ENCODE measurements at regions not wholly inside any gene's neighbourhood (a gene's known extent, or its start where the extent isn't known, plus 50 kb on each side); places are given as distances from the start of the nearest gene placed in this dataset.
"Not testable (repeated sequence)": the region's sequence is repeated elsewhere in the genome, so short reads cannot be mapped to it uniquely, and the experiment has no call there.

GRCh38 chr3:18185624-18186023 lies 239.5 kb downstream of the SATB1 start:
- no peak for FAIRE-seq
- Histone ChIP-seq H3K9me3 (peaks cover 5% of the 10 kb centered on the region; the same call in 1 of the 3 replicates), H3K4me3 (no peak overlapping the region), H3K4me2 (no peak overlapping the region), H3K4me1 (no peaks in the 10 kb centered on the region), H3K27ac (no peak overlapping the region)
- CTCF ChIA-PET: no interaction called here
- WGBS (ENCODE audit: missing lambda C conversion rate): 71% methylated on average over 1 of the region's 1 CpG
- no peak for ATAC-seq
- no peak for DNase-seq (ENCODE audit: low read depth in 1 of 2, low spot score in 1 of 2)
- POLR2A ChIA-PET: no interaction called here
- TF ChIP-seq PHF8 (IDR thresholded peaks at IDR 0.05; ENCODE audit: borderline replicate concordance, low read depth) (no peak), RAD21 (conservative IDR thresholded peaks at IDR 0.05 in 1 of 2, IDR thresholded peaks at IDR 0.05 in 1 of 2) (no peak), CTCF (IDR thresholded peaks at IDR 0.05) (no peak), USF2 (IDR thresholded peaks at IDR 0.05) (no peak), NFE2L2 (conservative IDR thresholded peaks at IDR 0.05; ENCODE audit: low read length) (0 out of 2 replicates have a peak, but pooled peaks have one; percentile 25), REST (IDR thresholded peaks at IDR 0.05) (no peak), RARB (CRISPR knock-in tag; IDR thresholded peaks at IDR 0.05) (no peak), GATA3 (IDR thresholded peaks at IDR 0.05; ENCODE audit: borderline replicate concordance) (no peak), HEYL (CRISPR knock-in tag; IDR thresholded peaks at IDR 0.05) (no peak), FOSL2 (IDR thresholded peaks at IDR 0.05) (no peak), FOSL2 (CRISPR knock-in tag; IDR thresholded peaks at IDR 0.05) (peak; percentile 41; the same call in 1 of the 2 replicates), BHLHE40 (IDR thresholded peaks at IDR 0.05; ENCODE audit: low read depth, low read length) (no peak), NR3C1 (IDR thresholded peaks at IDR 0.05) (no peak), MAFK (IDR thresholded peaks at IDR 0.05; ENCODE audit: partially characterized antibody) (peak; percentile 65), CHD2 (IDR thresholded peaks at IDR 0.05; ENCODE audit: low read length, partially characterized antibody) (no peak)

- CTCF ChIA-PET; H3K9me3 ChIP-seq; H3K4me3 ChIP-seq; FAIRE-seq; DNase-seq (ENCODE audit: low read depth in 1 of 2, low spot score in 1 of 2); POLR2A ChIA-PET; H3K4me2 ChIP-seq; H3K4me1 ChIP-seq; H3K27ac ChIP-seq; ATAC-seq: not testable (repeated sequence)
- 33% methylated on average over 1 of the region's 1 CpG for WGBS (ENCODE audit: missing lambda C conversion rate)
Observed at GRCh38 chr3:18182923-18183322, 242.2 kb downstream of the SATB1 start.

GRCh38 chr3:18179521-18179920 lies 245.6 kb downstream of the SATB1 start:
- ATAC-seq (no peak), DNase-seq (ENCODE audit: low read depth in 1 of 2, low spot score in 1 of 2) (no peak), FAIRE-seq (no peak)
- POLR2A ChIA-PET: no interaction called here
- no peak overlapping the region for H3K4me2 ChIP-seq
- H3K4me3 ChIP-seq: no peak overlapping the region
- no peaks in the 10 kb centered on the region for H3K4me1 ChIP-seq
- peaks cover 5% of the 10 kb centered on the region; the same call in 1 of the 3 replicates for H3K9me3 ChIP-seq
- TF ChIP-seq RCOR1 (IDR thresholded peaks at IDR 0.05; ENCODE audit: low read depth, low read length): no peak
- no peak for TF ChIP-seq SMC3 (IDR thresholded peaks at IDR 0.05)
- TF ChIP-seq HDAC2 (IDR thresholded peaks at IDR 0.05): no peak
- TF ChIP-seq MYC (IDR thresholded peaks at IDR 0.05; ENCODE audit: borderline replicate concordance, low read length): no peak
- no peak for TF ChIP-seq ZNF302 (CRISPR knock-in tag; IDR thresholded peaks at IDR 0.05)
- TF ChIP-seq EHMT2 (IDR thresholded peaks at IDR 0.05; ENCODE audit: low read depth): no peak
- TF ChIP-seq ZC3H11A (IDR thresholded peaks at IDR 0.05): no peak
- TF ChIP-seq RARB (CRISPR knock-in tag; IDR thresholded peaks at IDR 0.05): no peak
- no peak for TF ChIP-seq CHD2 (IDR thresholded peaks at IDR 0.05; ENCODE audit: low read length, partially characterized antibody)
- no peak for TF ChIP-seq NPAS2 (CRISPR knock-in tag; IDR thresholded peaks at IDR 0.05; ENCODE audit: borderline replicate concordance)
- no peak for TF ChIP-seq CEBPB (IDR thresholded peaks at IDR 0.05)
- TF ChIP-seq HOXB13 (CRISPR knock-in tag; IDR thresholded peaks at IDR 0.05; ENCODE audit: low read depth): no peak
- no peak for TF ChIP-seq ZSCAN20 (CRISPR knock-in tag; IDR thresholded peaks at IDR 0.05)
- TF ChIP-seq JUN (IDR thresholded peaks at IDR 0.05): no peak
- no peak for TF ChIP-seq ESRRA (IDR thresholded peaks at IDR 0.05; ENCODE audit: borderline replicate concordance, low read length)
- TF ChIP-seq JUNB (IDR thresholded peaks at IDR 0.05): no peak
- no peak for TF ChIP-seq POLR2AphosphoS2 (conservative IDR thresholded peaks at IDR 0.05; ENCODE audit: low read length)
- TF ChIP-seq SREBF2 (IDR thresholded peaks at IDR 0.05): no peak
- CTCF ChIA-PET: no interaction called here
- 29% methylated on average over 3 of the region's 3 CpGs for WGBS (ENCODE audit: missing lambda C conversion rate)
- no peak overlapping the region for H3K27ac ChIP-seq

All from A549 (cell line).